H1 (cell line): ENCODE measurements at regions not wholly inside any gene's neighbourhood (a gene's known extent, or its start where the extent isn't known, plus 50 kb on each side); places are given as distances from the start of the nearest gene placed in this dataset.

Experiments used
- KDM4A ChIP-seq: IDR thresholded peaks from one replicate; pipeline ENCODE4 v1.7.1; 2012; ENCODE audit warnings: low read depth, mild to moderate bottlenecking, moderate library complexity, low read length, inconsistent platforms; ENCODE audit not compliant: severe bottlenecking
- KDM5A ChIP-seq: fragments of 200-600 bp; IDR thresholded peaks from 2 replicates; pipeline ENCODE4 v1.7.1; 2012; ENCODE audit warnings: mild to moderate bottlenecking, low read length, inconsistent platforms, mixed read lengths
- MAX ChIP-seq: IDR thresholded peaks from 2 replicates; pipeline ENCODE4 v1.6.1; 2012; ENCODE audit warnings: inconsistent platforms
- SIN3A ChIP-seq, 2 experiments: IDR thresholded peaks in 1 of 2; conservative IDR thresholded peaks in 1 of 2; 2 replicates each; pipeline ENCODE4 v1.6.1; 2011 to 2012; ENCODE audit warnings: low read length in 2 of 2, improper control_type of control experiment in 1 of 2, low read depth in 1 of 2, mild to moderate bottlenecking in 1 of 2

- TF ChIP-seq SIN3A (conservative IDR thresholded peaks at IDR 0.05 in 1 of 2, IDR thresholded peaks at IDR 0.05 in 1 of 2; ENCODE audit: low read depth in 1 of 2, low read length in 2 of 2) = no peak
- no peak for TF ChIP-seq KDM4A
- TF ChIP-seq MAX = no peak
- TF ChIP-seq KDM5A = no peak
Measured at GRCh38 chr4:125527681-125528080, 212.9 kb downstream of the FAT4 start (continued).
